Medulla oblongata (tissue), 1 donor: ENCODE measurements at regions not wholly inside any gene's neighbourhood (a gene's known extent, or its start where the extent isn't known, plus 50 kb on each side); places are given as distances from the start of the nearest gene placed in this dataset.

Source experiments
- DNase-seq: peaks from one replicate; pipeline ENCODE4 v3.0.0-alpha.2; 2015; ENCODE audit errors: extremely low spot score

DNA sequence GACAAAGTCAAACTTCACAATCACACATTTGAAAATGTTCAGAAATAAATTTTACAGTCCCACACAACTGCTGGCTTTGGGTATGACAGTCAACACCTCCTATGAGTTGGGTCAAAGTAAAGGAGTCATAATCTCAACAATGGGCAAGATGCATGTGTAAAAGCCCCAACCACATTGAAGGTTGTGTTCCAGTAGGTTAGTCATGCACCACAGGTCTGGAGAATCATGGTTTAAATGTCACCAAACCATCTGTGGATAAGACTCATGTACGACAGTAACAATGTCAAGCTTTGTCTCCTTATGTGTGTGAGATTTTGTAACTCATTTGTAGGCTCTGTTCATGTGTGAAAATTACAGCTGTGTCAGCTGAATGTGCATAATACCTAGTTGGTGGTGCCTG lies 1065.7 kb upstream of the AMELY start:
- DNase-seq = no peak

DNA sequence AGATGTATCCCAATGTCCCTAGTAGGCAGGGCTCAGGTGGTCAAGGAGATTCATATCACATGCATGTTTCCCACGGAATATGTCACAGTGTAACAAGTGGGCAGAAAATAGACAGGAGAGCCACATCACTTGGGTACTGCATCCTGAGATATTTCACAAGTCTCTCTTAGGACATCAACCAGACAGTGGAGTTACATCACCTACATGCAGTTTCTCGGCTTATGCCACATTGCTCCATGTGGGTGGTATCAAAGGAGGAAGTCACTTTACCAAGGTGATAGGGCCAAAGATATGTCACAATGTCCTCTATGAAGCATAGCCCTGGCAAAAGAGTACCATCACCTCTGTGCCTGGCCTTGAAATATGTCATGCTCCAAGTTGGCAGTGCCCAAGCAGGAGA lies 1056.7 kb upstream of the AMELY start:
- DNase-seq = no peak

DNA sequence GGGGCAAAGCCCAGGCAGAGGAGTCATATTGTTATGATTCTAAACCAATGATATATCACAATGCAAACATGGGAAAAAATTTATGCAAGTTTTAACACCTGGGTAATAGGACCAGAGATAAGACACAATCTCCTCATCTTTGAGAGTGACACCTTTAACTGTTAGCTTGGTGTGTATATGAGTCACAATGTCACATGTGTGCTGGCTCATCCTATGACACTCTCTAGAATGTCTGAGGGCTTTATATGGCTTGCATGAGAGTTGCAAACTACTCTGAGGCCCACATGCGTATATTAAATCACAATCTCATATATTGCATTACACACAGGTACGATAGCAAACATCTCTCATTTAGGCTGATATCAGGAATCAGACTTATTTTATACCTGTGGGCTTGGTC lies 1055.4 kb upstream of the AMELY start:
- no peak for DNase-seq

- DNase-seq = no peak
These were observed 1051.8 kb upstream of the AMELY start for GRCh38 chrY:7963393-7963792.

DNA sequence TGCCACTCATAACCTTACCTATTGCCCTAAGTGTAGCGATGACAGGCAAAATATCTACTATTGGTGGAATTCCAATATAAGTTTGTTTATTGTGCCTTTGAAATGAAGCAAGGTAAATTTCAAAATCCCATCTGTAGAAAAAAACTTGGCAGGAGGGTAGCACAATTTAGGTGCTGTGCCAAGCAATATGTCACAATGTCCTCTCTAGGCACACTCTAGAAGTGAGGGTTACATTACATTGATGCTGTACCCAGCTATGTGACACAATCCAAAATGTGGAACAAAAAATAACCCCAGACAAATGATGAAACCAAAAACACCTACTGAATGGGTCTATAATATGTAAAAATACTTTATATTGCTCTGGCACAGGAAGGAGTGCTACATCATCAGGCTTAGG lies 1050.8 kb upstream of the AMELY start:
- DNase-seq = no peak

DNA sequence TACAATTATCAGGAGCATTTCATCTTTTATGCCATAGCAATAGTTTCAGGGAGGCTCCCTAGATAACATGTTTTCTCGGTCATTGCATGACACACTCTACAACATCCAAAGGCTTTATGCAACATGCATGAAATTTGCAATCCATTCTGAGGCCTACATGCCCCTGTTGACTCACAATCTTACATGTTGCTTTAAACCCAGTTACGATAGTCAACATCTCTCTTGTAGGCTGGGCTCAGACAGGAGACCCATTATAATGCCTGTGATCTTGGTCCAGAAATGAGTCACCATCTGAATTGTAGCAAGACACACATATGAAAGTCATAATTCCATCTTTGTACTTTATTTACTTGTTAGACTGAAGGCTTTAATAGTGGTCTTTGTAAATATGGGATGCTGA lies 1050.3 kb upstream of the AMELY start:
- DNase-seq = no peak

GRCh38 chrY:7957773-7958172 lies 1046.2 kb upstream of the AMELY start:
- DNase-seq = no peak

DNA sequence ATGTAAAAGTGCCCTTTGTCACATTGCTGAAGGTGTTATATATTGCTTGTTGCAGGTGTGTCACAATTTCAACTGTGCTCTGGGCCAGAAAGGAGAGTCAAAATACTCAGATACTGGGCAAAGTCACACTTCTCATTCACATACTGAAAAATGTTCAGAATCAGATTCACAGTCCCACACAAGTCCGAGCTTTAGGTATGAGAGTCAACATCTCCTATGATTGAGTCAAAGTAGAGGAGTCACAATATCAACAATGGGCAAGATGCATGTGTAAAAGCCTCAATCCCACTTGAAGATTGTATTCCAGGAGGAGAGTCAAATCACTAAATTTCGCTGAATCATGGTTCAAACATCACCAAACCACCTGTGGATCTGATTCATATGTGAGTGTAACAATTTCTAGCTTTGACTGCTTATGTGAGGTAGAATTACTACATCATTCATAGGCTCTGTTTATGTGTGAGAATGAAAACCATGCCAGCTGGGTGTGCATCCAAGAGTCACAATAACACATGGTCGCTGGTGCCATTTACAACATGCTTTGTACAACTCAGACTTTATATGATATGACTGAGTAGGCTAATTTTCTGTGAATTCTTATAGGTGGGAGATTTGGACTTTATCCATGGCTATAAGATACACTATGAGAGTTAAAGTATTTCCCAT lies 1039.8 kb upstream of the AMELY start:
- no peak for DNase-seq

- DNase-seq = no peak
These were observed 1032.6 kb upstream of the AMELY start for GRCh38 chrY:7944135-7944534.

DNA sequence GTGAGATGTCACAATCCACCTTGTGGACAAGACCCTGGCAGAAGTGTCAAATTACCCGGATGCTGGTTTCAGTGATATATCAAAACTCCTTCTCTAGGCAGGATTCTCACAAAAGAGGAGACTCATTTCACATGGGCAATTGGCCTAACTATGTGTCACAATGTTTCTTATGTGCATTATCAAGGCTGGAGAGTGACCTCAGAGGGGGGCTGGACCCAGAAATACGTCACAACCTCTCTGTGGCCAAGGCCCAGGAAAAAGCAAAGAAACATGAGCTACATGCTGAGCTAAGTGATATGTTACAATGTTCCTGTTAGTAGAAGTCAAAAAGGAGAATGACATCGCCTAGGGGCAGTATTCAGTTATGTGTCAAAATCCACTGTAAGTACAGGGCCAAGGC lies 1031.2 kb upstream of the AMELY start:
- no peak for DNase-seq

GRCh38 chrY:7941856-7942255 lies 1030.3 kb upstream of the AMELY start:
- no peak for DNase-seq

GRCh38 chrY:7938982-7939718 lies 1027.6 kb upstream of the AMELY start:
- no peak for DNase-seq

DNA sequence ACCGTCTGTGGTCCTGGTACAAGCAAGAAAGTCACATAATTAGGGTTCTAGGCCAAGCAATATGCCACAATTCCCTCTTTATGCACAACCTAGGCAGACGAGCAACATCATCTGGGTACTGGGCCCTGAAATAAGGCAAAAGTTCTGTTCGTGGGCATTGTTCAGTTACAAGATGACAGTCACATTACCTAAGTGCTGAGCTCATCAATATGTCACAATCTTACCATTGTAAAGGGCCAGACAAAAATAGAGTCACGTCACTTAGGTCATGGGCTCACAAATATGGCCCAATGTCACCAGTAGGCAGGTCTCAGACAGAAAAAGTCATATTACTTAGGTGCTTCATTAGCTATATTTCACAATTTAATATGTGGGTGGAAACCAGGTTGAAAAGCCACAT lies 1025.3 kb upstream of the AMELY start:
- no peak for DNase-seq

- DNase-seq = no peak
These were observed 1024.5 kb upstream of the AMELY start for GRCh38 chrY:7936046-7936445.

DNA sequence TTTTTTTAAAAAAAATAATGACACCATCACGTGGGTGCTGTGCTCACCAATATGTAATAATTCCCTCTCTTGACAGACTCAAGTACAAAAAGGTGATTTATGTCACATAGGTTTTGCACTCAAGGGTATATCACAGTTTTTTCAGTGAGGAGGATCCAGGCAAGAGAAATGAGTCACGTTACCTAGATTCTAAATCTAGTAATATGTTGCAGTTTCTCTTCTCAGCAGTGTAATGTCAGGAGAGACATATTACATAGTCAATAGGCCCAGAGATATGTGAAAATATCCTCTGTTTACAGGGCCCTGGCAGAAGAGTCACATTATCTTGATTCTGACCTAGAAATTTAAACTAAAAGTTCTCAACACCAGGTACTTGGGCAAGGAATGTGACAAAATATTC lies 1024.1 kb upstream of the AMELY start:
- no peak for DNase-seq

DNA sequence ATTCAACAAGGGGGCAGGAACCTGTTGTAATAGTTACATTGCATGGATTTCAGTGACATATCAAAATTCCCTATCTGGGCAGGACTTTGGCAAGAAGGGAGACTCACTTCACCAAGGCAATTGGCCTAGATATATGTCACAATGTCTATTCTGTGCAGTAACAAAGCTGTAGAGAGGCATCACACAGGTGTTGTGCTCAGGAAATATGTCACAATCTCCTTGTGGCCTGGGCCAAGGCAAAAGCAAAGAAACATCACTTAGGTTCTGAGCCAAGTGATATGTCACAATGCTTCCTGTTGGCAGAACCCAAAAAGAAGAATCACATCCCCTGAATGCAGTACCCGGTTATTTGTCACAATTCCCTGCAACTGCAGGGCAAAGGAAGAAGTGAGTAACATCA lies 1020.9 kb upstream of the AMELY start:
- DNase-seq = no peak

DNA sequence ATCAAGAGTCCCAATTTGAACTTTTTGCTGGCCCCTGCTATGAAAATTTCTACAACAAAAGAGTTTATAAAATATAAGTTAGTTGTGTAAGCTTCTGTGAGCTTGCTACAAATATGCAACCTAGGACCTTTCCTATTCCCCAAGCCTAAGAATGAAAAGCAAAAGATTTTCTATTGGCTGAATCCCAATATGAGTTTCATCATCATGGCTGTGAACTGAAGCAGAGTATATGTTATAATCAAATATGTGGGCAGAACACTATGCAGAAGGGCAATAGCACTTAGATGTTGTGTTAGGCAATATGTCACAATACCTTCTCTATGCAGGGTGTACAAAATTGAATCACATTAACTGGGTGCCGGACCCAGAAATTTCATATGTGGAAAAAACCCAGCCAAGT lies 1018.3 kb upstream of the AMELY start:
- DNase-seq = no peak

GRCh38 chrY:7924059-7924458 lies 1012.5 kb upstream of the AMELY start:
- no peak for DNase-seq

- DNase-seq = no peak
These were observed 1012.0 kb upstream of the AMELY start for GRCh38 chrY:7923476-7924017.

DNA sequence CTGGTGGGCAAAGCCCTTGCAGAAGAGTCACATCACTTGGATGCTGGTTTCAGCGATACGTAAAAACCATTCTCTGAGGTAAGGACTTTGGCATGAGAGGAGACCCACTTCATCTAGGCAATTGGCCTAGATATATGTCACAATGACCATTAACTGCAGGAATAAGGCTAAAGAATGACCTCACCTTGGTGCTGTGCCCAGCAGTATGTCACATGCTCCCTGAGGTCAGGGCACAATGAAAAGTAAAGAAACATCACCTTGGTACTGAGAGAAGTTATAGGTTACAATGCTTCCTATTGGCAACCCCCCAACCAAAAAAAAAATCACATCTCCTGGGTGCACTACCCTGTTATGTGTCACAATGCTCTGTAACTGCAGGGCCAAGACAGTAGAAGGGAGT lies 1008.8 kb upstream of the AMELY start:
- no peak for DNase-seq

DNA sequence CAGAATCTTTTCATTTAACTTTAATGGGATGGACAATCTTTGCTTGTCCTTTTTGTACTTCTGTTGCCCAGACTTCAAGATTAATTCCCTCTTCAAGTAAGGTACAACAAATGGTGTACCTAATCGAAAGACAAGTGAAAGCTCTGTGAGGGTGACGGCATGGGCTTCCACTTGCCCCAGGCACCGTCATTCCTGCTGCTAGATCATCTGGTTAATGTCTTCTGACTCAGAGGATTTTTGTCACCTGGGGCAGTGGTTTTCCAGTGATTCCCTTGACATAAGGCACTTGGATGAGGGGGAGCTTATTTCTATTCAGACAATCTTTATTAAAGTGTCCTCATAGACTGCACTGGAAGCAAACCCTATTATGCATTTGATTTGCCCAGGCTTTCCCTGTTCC lies 977.0 kb upstream of the AMELY start:
- DNase-seq = no peak

DNA sequence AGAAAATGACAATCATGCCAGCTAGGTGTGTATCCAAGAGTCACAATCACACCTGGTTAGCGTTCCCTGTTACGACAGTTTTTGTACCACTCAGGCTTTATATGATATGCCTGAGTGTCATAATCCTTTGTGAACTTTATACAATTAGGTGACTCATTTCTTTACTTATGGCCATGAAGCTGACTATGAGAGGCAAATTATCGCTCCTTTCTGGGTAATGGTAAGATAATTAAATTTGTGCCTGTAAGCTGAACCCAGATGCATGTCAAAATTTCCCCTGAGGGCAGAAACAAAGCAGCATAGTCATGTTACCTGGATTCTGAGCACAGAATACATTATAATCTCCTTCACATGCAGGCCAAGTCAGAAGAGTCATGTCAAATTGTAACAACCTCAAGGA lies 970.1 kb upstream of the AMELY start:
- DNase-seq = no peak

GRCh38 chrY:7879245-7879644 lies 967.7 kb upstream of the AMELY start:
- DNase-seq = no peak

GRCh38 chrY:7878719-7879118 lies 967.2 kb upstream of the AMELY start:
- no peak for DNase-seq
